ENCODE measurements at regions not wholly inside any gene's neighbourhood (a gene's known extent, or its start where the extent isn't known, plus 50 kb on each side); places are given as distances from the start of the nearest gene placed in this dataset.
"Not testable (repeated sequence)": the region's sequence is repeated elsewhere in the genome, so short reads cannot be mapped to it uniquely, and the experiment has no call there.

DNA sequence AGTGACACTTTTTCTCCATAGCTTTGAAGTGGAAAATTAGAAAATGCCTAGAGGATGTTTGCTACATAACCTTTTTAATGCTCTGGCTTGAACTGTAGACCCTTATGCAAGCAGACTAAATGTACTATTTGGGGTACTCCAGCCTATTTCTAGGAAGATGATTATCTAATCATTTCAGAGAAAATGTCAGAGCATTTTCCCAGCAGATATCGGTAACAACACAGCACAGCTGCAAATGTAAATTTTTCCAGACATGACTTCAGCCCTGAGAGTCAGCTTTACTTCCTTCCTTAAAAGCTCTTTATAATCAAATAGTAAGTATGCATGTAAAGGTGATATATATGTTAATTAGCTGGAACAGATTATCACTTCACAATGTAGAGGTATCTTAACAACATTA, 1647.1 kb downstream of the SUCLG1 start:
- DNase-seq (ENCODE audit: low spot score): no peak

DNA sequence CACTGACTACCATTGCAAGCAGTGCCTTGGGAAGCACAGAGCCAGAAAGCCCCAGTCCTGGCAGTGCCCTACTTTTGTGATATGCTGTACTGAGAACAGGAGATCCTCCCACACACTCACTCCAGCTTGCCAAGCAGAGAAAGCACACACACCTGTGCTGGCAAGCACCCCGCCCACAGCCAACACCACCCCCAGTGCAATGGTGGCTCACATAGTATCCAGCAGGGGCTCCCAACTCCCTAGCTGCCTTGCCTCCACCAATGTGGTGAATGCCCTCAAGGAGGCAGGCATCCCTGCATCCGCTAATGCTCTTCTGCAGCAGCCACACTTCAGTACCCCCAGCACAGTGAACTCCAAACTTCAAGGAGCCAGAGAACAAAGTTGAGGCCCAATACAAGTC, 1655.8 kb downstream of the SUCLG1 start:
- DNase-seq (ENCODE audit: low spot score): no peak

DNA sequence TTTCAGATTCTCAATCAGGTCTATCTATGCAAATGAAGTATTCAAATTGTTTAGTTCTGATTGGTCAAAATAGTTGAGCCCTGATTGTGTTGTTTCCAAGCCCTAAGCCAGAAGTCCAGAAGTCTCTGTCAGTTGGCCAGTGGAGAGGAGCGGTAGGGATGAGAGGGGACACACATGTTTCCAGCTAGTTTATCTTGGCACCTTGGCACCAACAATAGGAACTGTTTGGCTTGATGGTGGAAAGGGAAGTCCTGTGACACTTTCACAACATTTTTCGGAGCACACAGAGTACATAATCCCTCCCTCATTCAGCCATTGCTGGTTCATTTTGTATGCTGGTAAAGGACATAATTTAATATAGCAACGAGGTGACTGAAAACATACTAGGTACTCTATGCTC, 1661.6 kb downstream of the SUCLG1 start:
- no peak for DNase-seq (ENCODE audit: low spot score)

DNA sequence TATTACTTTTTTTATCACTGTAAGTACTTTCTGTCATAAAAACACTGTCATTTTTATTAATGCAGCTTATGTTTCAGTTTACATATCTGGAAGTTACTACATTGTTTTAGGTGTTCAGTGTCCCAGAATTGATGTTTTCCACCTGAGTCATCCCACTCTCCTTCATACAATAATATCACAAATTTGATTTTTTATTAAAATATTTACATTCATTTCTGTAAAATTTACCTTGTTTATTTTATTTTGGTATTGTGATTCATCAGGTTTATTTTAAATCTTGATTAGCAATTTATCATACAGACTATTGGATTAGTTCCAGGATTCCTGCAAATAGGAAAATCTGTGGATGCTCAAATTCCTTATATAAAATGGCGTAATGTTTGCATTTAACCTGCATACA, 1662.9 kb downstream of the SUCLG1 start:
- no peak for DNase-seq (ENCODE audit: low spot score)

DNA sequence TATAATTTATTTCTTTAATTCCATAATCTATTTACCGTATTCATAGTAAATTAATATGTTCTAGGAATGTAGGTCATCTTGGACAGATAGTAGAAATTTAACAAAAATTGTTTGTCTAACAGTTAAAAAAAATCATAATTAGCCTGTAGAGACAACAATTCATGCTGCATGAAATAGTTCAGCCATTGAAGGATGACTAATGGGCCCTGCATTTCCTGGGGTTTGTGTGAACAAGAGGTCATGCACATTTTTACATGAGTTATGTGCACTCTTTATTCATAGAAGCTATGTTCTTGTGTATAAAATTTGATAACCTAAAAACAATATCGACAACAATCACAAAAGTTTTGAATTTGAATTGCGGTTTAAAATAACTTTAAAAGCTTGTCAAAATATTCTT, 1663.6 kb downstream of the SUCLG1 start:
- DNase-seq (ENCODE audit: low spot score): no peak

DNA sequence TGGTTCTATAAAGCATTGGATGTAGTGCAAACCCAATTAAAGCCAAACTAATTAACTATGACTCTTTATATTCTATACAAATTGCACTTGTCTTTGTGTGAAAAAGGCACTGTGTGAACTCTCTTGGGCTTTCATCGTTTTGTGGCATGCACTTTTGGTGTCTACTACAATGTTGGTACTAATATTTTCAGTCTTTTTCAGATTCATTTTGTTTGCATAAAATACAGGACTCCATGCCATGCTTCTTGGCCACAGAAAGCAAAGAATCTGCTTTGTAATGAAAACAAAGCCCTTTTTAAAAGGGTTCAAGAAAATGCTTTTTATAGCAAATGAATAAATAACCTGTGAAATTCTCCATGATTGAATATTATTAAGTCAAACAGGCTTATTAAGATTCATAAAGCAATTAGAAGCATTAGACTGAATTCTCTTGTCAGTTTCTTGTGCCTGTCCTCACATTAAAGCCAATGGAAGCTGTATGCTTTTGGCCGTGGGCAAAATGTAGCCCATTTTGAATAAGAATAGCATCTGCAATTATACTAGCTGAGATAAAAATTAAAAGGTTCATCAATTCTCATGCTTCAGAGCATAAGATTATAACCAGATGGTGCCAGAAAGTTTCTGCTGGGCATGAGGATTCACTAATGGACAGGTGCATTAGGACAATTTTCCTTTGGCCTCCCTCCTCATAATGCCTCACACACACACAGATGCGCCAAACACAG, 1665.2 kb downstream of the SUCLG1 start:
- DNase-seq (ENCODE audit: low spot score): no peak

DNA sequence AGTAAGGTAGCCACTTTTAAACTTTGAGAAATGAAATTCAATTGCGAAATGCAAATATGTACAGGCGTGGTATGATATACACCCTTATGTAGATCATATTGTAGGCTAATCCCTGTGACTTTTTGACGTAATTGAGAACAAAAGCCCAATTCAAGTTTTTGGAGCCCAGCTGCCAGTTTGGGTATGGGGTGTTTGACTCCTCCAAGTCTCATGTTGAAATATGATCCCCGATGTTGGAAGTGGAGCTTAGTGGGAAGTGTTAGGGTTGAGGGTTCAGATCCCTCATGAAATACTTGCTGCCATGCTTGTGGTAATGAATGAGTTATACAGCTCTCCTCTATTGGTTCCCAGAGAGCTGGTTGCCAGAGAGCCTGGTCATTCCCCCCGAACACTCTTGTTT, 1666.8 kb downstream of the SUCLG1 start:
- DNase-seq (ENCODE audit: low spot score): no peak

DNA sequence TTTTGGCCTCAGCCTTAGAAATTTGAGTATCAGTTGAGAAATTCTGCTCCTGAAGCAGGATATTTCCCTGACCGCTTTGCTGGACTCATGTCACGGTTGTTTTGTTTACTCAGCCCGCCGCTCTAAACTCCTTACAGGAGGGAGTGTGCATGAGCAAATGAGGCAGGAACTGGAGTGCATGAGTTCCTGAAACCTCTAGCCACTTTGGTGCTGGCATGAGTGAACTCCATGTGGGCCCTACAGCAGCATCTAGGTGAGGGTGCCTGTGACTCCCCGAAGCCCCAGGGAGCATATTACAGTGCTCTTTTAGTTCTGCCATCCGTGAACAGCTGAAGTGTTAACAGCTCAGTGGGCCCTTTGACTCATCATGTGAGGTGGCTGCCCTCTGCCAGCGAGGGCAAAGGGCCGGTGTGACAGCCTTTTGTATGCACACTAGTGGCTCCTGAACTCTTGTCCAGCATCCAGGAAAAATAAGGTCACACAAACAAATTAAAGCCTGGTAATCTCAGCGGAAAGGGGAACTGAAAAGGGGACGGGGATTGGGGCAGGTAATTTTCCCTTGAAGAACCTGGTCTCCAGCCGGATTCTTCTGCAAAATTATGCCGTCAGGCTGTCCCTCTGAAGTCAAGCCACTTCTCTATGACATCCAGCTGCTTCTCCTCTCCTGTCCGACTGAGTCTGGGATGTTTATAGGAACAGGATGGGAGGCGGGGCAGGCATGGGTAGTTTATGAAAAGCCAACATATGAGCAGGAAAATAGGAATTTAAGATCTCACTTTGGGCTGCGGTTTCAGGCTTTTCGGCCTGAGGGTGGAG, 1668.7 kb downstream of the SUCLG1 start:
- no peak for DNase-seq (ENCODE audit: low spot score)

DNA sequence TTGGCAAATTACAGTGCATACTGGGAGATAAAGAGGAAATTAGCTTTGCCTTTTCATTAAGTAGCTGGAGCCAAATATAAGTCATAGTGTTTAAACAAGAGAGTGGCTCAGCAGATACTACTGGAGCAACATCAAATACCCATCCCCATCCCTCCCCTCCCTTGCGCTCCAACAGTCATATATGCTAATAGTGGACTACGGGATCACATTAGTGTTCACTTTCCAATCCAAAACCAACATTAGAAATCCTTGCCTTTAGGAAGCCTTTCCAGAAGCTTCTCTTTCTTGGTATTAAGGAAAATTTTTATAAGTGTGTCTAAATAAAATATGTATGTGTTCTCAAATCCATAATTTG, 1669.3 kb downstream of the SUCLG1 start:
- DNase-seq (ENCODE audit: low spot score): no peak

DNA sequence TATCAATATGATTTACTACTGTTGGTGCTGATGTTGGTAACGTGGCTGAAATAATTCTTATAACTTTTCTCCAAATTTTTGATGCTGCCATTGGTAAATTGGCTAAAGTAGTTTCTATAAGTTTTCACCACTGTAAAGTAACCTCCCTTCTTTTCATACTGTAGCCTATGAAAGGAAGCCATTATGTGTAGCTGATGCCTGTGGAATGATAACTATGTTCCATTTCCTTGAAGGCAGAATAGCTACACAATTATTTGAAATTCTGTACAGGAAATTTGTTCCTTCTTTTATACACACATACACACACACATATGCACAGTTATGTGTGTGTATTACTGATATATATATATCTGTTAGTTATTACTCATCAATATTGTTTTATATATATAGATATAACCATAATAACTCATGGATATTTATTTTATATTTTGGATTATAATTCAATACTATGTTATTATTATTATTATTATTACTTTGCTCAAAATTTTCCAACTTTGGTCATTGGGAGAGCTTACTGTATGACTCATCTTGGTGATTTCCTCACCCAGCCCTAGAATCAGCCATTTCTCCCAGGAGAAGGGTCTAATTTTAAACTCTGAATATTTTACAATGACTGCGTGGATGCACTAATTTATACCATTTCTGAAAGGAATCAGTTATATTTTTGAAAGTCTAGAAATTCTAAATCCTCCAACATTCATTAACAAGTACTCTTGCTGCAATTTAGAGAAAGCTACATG, 1677.7 kb downstream of the SUCLG1 start:
- DNase-seq (ENCODE audit: low spot score): no peak

DNA sequence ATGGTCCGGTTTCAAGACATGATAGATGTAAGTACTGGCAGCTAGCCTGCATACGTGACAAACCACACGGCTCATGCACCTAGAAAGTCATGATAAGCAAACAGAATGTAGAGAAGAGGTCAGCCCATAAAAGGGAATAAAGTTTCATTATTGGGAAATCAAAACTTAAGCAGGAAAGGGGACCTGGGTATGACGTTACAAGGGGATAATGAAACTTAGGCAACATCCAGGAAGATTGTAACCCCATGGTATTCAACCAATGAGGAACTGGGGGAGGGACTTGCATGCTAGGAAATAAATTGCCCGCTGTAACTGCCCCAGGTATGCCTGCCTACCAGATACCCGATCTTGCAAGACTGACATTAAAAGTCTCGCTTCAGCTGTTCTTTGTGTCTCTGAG, 1679.0 kb downstream of the SUCLG1 start:
- DNase-seq (ENCODE audit: low spot score): no peak

DNA sequence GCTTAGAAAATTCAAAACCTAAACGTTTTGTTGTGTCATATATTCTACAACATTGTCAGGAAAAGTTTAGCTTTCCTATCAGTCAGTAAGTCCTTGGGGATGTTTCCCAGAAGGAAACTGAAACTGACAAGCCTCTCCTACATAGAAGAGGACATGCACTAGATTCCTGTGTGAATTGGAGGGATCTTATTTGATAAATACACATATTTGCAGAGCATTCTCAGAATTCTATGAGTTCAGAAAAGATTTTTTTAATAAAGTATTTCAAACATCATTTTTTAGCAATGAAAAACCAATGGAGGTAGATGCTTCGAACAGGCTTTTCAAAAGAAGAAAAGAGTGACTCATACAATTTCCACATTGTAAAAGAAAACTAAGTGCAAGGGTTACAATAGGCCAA, 1706.7 kb downstream of the SUCLG1 start:
- DNase-seq (ENCODE audit: low spot score): no peak

DNA sequence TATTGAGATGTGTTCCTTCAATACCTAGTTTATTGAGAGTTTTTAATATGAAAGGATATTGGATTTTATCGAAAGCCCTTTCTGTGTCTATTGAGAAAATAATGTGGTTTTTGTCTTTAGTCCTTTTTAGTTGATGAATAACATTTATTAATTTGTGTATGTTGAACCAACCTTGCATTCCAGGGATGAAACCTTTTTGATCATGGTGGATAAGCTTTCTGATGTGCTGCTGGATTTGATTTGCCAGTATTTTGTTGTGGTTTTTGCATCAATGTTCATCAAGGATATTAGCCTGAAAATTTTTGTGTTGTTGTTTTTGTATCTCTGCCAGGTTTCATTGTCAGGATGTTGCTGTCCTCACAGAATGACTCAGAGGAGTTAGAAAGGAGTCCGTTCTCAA, 1710.4 kb downstream of the SUCLG1 start:
- DNase-seq (ENCODE audit: low spot score): no peak

DNA sequence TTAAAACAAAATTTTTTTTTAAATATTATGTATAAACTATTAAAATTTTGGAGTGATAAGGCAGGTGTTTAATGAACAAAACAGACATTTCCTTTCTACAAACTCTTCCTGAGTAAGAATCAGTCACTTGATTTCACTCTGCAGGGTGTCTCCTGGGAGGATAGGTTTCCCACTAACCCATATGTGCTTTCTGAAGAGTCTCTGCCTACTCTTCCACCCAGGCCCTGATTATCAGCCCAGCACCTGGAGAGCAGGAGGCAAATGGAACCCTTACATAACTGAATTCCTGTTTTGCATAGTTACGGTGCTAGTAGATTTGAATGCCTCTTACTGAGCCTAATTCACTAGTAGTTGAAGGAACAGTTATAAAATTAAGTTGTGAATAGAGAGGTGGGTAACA, 1718.6 kb downstream of the SUCLG1 start:
- no peak for DNase-seq (ENCODE audit: low spot score)

DNA sequence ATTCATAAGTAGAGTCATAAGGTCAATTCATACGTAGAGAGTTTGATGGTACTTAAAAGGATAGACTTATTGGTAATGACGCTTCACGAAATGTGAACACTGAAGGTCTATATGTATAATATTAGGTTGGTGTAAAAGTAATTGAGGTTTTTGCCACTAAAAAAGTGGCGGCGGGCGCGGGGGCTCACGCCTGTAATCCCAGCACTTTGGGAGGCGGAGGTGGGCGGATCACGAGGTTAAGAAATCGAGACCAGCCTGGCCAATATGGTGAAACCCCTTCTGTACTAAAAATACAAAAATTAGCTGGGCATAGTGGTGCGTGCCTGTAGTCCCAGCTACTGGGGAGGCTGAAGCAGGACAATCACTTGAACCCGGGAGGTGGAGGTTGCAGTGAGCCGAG, 1721.1 kb downstream of the SUCLG1 start:
- DNase-seq (ENCODE audit: low spot score): not testable (repeated sequence)

DNA sequence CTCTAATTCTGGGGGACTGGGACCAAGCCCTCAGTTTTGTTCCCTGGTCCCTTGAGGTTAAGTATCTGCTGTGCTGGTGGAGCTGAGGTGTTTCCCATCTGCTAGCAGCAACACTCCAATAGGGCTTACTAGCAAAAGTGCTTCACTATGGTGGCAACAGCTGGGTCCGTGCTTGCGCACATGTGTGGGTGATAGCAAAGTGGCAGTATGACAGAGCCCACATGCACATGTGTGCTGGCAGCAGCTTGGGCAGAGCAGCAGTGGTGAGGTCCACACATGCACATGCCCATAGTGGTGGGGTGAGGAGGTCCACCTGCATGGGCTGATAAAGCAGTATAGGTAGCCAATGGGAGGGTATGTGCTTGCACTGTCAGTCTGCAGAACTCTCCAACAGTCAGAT, 1723.7 kb downstream of the SUCLG1 start:
- DNase-seq (ENCODE audit: low spot score): no peak

DNA sequence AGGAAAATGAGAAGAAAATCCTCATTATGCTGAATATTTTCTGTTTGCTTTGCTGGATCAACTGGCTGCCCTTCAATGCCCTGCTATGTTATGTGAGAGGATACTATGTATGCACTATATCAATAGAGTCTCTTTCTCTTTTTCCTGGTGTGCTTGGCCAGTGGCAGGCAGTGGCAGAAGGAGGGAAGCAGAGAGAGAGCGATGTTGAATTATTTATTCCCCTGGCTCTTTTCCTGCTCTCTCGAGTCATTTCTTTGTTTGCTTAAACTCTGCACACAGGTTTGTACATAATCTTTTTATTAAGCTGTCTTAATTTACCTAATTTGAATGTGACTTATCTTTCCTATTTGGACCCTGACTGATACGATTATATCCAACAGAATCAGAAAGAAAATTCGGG, 1727.3 kb downstream of the SUCLG1 start:
- DNase-seq (ENCODE audit: low spot score): no peak

DNA sequence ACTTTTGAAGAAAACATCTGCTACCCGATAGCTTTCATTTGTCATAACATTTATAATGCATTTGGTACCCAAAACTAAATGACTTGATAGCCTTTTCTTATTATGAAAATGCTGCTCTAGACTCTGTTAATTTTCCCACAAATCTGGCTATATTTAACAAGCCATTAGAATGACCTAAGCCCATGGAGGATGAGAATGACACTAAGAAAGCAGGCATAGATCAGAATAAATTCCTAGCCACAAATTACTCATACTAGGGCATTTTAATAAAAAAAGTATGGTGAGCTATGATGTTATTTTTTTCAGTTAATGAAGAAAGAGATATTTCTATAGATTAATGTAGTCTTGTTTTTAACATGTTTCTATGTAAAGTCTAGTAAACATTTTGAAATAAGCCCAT, 1728.3 kb downstream of the SUCLG1 start:
- no peak for DNase-seq (ENCODE audit: low spot score)

DNA sequence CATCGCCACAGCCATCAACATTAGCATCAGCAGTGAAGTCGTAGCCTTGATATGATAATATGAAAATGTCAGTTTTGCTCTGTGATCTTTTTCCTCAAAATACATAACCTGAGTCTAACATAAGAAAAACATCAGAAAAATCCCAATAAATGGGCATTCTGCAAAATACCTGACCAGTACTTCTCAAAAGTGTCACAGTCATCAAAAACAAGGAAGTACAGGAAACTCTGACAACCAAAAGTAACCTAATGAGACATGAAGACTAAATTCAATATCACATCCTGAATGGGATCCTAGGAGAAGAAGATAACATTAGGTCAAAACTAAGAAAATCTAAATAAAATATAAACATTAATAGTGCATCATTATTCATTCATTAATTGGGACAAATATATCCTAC, 1731.0 kb downstream of the SUCLG1 start:
- no peak for DNase-seq (ENCODE audit: low spot score)

DNA sequence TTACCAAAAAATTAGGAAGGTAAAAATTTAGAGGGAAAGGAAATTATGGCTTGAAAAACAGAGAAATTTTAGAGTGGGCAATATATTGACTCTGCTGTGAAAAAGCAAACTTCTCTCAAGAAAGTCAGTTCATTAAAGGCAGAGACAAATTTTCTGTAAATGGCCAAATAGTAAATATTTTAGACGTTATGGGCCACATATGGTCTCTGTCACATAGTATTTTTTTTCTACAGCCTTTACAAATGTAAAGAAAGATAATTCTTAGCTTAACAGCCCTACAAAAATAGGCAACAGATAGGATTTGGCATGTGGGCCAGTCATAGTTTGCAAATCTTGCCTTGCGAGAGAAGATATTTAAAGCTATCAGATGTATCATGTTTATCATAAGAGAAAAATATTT, 1750.4 kb downstream of the SUCLG1 start:
- DNase-seq (ENCODE audit: low spot score): no peak

DNA sequence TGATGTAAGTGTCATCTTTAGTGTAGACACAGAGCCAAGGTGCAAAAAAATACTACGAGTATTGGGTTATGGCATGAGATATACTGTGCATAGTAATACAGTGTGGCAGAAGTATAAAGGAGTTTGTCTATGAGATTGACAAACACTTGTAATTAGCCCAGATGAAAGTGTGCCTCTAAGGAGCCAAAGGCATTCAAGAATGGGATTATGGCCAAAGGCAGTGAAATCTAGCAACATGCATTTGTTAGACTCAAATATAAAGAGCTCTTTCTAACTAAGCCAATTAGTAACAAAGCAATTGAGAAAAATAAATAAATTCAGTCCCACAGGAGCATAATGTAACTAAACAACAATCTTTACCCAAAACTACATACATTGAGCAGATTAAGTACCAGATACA, 1761.8 kb downstream of the SUCLG1 start:
- DNase-seq (ENCODE audit: low spot score): no peak

DNA sequence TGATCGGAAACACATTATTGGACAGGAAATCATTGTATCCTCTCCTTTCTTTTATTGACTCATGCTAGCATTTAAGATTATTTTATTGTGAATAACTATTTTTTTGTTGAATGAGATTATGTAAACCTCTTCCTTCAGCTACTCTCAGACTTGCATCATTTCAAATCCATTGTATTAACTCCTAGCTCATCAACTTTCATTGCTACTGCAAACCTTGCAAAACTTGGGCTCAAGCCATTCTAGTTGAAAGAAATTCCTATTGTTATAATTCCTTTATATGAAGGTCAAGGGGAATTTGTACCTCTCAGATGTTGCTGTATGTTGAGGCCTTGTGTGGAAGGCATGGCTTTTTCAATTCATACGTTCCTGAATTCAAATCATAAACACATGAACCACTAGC, 1764.6 kb downstream of the SUCLG1 start:
- no peak for DNase-seq (ENCODE audit: low spot score)

DNA sequence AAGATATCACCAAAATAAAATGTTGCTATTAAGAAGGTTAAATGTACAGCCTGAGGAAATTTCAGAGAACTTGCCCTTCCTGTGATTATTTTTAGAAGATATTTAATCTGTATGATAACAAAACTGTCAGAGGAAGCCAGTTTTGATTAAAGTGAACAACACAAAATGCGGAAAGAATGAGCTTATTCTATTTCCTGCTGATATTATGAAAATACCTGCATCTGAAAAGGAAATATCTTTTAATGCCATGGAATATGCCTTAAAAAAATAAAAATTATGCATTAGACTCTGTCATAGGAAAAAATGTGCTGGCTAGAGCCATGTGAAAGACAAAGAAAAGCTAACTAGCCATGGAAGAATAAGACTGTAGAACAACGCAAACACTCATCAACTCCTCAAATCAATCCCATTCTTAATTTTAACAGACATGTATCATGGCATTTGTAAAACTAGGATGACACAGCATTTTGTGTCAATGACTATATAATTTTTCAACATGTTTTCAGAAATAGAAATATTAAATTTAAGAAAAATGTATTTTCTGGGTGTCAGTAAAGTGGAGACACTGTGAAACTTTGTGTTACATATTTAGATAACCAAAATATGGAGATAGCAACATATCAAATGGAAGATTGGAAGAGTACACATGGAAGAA, 1768.2 kb downstream of the SUCLG1 start:
- DNase-seq (ENCODE audit: low spot score): no peak

Measured in germinal center (tissue), 1 donor.